GM21381 (cell line): ENCODE measurements at regions not wholly inside any gene's neighbourhood (a gene's known extent, or its start where the extent isn't known, plus 50 kb on each side); places are given as distances from the start of the nearest gene placed in this dataset.

Source experiments
- ATAC-seq: cut with Tn5 transposase; IDR thresholded peaks from one replicate; pipeline ENCODE4 v1.9.1; 2021; ENCODE audit warnings: mild to moderate bottlenecking, moderate library complexity; ENCODE audit not compliant: unreplicated experiment

GRCh38 chr10:85524001-85524666 lies 842.5 kb downstream of the GRID1 start:
- no peak for ATAC-seq

GRCh38 chr10:85527616-85528317 lies 838.8 kb downstream of the GRID1 start:
- ATAC-seq = no peak

DNA sequence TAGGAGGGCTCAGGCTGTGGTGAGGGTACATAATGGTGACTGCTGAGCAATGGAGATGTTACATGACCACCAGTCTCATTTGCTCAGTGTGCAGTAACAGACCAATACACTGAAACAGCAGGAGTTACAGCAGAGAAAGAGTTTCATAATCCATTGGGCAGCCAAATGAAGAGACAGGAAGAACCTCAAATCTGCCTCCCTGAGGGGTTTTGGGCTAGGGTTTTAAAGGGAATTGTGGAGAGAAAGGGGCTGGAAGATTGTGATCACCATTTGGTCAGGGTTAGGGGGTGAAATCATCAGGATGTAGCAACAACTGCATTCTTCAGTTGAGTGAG lies 838.3 kb downstream of the GRID1 start:
- no peak for ATAC-seq

GRCh38 chr10:85531706-85532105 lies 834.9 kb downstream of the GRID1 start:
- no peak for ATAC-seq

- ATAC-seq = no peak
Observed at GRCh38 chr10:85532773-85533172, 833.8 kb downstream of the GRID1 start.

- no peak for ATAC-seq
Observed at GRCh38 chr10:85535926-85536325, 830.7 kb downstream of the GRID1 start.

GRCh38 chr10:85537561-85537960 lies 829.0 kb downstream of the GRID1 start:
- no peak for ATAC-seq

DNA sequence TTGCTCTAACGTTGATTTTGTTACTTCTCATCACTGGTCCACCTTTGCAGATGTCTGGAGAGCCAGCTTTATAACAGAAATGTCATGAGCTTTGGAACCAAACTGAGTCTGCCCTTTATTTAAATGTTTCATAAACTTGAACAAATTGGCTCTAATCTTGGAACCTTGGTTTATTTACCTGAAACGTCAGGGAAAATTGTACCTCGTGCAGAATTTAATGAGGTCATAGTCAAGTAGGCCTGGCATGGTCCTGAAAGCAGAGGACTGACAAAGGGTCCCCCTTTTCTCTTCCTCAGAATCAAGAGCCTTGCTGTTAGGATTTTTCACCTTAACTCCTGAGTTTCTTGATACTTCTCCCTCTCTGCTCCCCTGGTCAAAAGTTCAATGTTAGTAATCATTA lies 828.0 kb downstream of the GRID1 start:
- ATAC-seq = no peak

GRCh38 chr10:85542152-85542551 lies 824.4 kb downstream of the GRID1 start:
- ATAC-seq = no peak

DNA sequence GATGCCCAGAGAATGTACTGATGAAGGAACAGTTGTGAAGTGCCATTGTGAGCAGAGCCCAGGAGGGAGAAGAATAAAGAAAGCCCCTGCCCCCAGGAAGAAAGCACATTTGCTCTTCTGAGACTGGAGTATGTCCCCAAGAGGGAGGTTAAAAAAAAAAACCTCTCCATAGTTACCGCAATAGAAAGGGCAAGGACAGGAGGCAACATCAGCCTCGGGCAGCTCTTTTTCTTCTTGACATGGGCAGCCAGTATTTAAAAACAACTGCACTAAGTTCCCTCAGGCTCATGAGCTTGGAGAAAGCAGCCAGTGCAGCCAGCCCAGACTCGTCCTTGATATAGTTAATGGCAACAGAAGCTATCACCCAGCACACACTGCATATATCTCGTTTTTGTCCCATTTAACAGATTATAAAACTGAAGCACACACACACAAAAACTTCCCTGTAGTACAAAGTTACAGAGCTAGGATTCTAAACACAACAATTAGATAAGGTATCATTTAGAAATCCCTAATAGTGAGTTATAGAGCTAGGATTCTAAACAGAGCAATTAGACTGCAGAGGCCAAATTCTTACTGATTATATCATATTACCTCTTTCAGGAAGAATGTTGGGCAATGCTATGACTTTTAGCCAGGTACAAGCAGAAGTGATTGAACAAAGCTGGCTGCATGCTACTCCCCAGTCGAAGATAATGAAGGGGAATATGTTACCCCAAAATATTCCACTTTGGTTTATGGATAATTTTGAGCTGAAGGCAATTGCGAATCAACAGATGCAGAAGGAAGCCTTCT lies 823.5 kb downstream of the GRID1 start:
- ATAC-seq = no peak

DNA sequence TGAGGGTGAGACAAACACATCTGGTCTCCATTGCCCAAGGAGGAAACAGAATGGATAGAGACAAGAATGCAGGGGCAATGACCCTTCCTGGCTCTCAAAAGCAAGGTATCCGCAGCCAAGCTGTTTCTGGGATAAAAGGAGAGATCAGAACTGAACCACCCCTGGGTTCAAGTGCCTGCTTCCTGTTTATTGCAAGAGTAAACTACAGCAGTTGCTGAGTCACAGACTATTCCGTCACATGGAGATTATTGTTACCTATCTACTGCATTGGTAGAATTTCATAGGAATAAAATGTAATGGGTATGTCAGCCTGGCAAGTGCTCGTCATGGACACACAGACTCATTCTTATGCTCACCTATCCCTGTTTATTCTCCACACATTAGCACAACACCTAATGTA lies 821.6 kb downstream of the GRID1 start:
- ATAC-seq = no peak

- no peak for ATAC-seq
Observed at GRCh38 chr10:85545874-85546273, 820.7 kb downstream of the GRID1 start.

- ATAC-seq = peak; percentile 15
Observed at GRCh38 chr10:85547460-85548023, 819.1 kb downstream of the GRID1 start.

GRCh38 chr10:85548034-85548433 lies 818.6 kb downstream of the GRID1 start:
- ATAC-seq = peak; percentile 91
